ENCODE measurements at regions not wholly inside any gene's neighbourhood (a gene's known extent, or its start where the extent isn't known, plus 50 kb on each side); places are given as distances from the start of the nearest gene placed in this dataset.
"Not testable (repeated sequence)": the region's sequence is repeated elsewhere in the genome, so short reads cannot be mapped to it uniquely, and the experiment has no call there.

DNA sequence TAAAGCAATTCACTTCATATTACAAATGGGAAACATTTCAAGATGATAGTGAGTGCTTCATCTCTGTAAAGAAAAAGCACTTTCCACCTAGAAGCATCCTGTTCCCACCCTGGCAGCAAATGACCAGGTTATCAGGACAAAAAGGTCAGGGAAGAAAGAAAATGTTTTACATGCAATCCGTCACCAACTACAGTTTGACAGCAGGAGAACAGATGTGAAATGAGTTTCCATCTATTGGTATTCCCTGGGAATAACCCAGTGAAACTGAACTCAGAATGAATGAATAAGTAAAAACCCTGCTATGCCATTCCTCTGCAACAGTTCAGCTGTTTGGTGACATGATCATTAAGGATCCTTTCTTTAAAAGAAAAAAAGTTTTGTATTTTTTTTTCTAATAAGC lies 67.6 kb downstream of the HTR1A start:
- DNase-seq = no peak

DNA sequence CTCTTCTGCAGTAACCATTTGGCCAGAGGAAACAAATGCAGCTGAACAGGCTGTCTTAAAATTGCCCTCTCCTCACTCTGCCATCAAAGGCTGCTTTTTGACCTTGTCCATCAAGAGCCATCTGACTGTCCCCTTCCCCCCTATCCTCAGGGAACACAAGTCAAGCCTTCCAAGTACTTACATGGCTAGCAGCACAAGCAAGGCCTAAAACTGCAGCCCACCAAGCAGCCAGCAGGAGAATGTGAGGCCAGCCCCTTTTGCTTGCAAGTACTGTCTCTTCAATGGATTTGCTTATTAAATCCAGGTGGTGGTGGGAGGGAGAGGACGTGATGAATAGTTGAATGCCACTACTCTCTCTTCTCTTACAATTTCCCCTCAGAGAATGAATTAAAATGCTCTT lies 83.5 kb downstream of the HTR1A start:
- no peak for DNase-seq

DNA sequence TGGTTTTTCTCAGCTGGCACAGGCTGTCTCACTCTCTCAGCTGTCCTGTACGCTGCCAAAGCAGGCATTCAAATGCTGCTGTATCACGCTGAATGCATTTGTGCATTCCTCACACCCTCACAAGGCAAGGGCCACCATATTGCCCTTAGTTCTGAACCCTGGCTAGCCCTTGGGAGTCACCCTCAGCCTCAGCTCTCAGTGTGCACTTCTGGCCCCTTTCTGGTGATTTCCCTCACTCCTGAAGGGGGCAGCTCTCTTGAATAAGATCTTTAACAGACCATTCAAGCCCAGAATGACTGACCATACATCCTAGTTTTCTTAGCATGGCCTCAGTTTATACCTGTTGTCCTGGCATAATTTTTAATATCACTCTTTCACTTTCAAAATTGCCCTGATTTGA lies 84.3 kb downstream of the HTR1A start:
- DNase-seq = no peak

DNA sequence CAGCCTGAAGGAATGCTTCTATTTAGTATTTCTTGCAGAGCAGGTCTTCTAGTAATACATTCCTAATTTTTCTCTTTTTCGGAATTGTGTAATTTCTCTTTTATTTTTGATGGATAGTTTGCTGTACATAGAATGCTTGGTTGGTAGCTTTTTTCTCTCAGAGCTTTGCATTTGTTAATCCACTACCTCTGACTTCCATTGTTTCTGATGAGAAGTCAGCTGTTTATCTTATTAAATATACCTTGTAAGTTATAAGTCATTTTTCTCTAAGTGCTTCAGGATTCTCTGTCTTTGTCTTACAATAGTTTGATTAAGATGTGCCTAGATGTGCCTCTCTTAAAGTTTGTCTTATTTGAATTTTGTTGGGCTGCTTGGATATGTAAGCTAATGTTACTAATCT lies 101.9 kb downstream of the HTR1A start:
- no peak for DNase-seq

DNA sequence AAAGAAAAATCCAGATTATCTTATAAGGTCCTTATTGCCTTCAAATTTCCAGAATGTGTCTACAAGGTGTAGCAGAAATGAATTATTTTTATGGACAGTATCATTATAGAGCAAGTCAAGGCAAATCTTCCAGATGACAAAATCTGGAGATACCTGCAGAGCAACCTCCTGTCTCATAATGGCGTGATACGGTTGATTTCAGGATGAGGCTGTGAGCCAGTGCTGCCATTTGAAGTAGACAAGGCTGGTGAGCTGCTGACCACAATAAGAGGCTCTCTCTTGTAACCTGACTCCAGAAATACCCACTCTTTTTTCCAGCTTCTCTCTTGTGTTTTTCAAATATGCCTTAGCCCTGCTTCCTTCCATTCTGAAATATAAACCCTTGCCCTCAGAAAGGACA lies 108.2 kb downstream of the HTR1A start:
- no peak for DNase-seq

DNA sequence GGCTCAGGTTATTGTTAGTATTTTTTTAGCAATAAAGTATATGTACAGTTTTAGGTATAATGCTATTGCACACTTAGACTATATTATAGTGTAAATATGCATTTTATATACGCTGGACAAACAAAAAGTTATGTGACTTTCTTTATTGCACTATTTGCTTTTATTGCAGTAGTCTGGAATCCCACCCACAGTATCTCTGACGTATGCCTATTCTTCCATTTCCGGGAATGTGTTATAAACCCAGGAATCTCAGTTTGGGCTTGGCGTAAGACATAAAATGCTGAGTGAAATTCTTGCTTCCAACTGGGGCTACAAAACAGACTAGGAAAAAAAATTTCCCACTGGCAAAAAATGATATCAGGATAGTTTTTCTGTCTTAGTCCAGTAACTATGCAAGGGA lies 119.1 kb downstream of the HTR1A start:
- DNase-seq = no peak

DNA sequence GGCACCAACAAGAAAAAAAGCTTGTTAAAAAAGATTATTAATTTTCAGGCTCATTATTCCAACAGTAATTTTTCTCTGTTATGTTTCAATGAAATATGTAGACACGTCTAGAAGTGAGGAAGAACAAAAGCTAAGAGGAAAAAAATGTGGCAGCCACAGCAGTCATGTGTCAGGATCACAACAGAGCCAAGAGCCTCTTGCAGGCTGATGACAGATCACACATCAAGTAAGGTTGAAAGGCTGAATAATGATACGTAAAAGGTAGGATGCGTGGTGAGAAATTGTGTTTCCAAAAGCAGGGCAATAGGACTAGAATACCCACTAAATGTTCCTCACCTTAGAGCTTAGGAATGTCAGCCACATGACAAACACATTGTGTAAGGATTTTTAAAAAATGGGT lies 124.8 kb downstream of the HTR1A start:
- DNase-seq = no peak

DNA sequence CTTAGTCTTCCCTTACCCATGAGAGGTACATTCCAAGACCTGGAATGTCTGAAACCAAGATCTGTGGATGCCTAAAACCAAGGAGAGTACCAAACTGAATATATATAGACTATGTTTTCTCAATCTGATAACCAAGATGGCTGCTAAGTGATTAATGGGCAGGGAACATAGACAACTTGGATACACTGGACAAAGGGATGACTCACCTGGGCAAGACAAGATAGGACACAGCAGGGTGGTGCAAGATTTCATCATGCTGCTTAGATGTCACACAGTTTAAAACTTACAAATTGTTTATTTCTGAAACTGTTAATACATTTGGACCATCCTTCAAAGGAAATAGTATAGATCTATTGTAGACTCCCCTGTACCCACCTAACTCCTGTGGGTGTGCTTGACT lies 130.9 kb downstream of the HTR1A start:
- DNase-seq = no peak

DNA sequence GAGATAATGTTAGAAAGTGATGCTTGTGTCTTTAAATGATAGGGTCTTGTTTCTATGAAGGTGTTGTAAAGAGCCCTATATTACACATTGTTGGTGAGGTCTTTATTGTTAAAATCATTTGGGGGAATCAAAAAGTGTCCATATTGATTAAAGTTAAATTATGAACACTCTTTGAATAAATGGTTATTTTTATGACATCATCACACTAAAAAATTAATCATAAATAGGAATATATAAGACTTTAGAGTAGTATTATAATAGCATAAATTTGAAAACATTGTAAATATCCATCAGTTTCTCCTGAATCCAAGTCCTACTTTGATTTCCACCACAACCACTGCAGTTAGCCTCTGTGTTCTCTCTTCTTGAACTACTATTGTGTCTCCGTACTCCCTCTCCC lies 136.3 kb downstream of the HTR1A start:
- no peak for DNase-seq

DNA sequence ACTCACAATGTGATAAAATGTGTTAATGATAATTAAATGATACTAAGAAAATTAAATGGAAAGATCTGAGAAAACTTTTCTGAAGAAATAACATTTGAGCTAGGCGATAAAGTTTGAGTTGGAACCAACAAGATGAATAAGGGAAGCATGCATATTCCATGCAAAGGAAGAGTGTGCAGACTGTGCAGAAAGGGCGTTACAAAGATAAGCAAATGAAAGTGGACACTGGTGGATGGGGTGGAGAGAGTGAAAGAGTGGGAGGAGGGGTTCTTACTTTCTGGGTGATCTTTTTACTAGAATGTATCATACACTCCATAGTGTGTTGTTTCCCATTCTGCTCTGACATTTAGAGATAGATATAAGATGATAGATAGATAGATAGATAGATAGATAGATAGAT lies 138.7 kb downstream of the HTR1A start:
- DNase-seq = no peak

DNA sequence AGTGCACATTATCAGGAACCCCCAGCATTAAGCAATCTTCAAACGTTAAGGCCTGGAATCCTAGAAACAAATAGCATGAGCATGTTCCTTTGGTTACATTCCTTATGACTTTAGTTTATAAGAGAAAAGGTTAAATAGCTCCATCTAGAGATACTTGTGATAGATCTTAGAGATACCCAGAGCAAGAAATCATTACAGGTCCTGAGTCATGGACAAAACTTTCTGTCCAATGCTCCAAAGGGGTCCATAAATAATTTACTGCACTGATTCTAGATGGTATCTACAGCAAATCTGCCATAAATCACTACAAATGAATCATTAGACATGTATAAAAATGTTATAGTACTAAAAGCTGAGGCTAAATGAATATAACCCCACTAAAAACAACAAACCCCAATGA lies 139.6 kb downstream of the HTR1A start:
- DNase-seq = no peak

DNA sequence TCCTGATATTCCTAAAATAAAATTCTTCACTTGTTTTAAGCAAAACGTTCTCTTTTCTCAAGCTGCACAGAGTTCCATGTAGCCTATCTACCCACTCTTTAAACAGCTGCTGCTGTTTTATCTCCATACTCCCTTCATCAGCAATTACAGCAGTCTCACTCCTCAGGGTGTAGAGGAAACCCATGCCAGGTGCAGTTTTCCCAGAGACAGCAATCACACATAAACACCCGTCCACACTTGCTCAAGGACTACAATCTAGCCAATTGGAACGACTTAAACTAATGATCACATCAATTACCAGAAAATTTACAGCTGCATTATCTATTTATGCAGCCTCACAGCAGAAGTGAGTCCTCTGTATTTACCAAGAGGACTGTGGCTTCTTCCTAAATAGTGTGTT lies 141.7 kb downstream of the HTR1A start:
- DNase-seq = no peak

DNA sequence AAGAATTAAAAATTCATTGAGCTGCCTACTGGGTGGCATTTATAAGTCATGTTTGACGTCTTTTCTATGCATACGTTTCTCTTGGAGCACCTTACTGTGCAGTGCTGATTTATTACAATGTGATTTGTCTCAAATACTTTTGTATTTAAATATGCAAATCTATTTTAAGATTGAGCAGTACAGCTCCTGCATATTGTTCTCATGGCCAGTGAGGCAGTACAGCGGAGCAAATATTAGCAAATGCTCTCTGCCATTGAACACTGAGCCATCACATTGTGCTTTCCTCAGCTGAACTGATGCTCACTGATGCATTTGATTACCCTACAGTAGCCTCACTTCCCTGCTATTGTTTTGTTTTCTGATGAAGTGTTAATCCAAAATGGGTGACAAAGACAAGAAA lies 149.6 kb downstream of the HTR1A start:
- DNase-seq = no peak

DNA sequence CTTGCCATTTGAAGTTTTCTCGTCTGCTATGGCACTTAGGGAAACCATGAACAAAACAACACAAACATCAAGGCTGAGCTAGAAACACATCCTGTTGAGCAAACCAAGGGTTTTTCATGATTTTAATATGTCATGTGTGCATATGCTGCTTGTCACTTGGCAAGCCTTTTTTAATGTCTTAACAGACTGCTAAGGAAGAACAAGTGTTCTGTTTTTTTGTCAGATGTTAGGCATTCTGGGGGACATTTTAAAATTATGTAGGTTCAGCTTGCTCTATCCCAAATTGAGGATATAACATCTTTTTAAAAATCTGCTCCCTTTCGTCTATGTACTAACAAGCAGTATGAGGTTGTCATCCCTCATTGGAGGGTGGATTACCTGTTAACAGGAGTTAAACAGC lies 150.3 kb downstream of the HTR1A start:
- no peak for DNase-seq

DNA sequence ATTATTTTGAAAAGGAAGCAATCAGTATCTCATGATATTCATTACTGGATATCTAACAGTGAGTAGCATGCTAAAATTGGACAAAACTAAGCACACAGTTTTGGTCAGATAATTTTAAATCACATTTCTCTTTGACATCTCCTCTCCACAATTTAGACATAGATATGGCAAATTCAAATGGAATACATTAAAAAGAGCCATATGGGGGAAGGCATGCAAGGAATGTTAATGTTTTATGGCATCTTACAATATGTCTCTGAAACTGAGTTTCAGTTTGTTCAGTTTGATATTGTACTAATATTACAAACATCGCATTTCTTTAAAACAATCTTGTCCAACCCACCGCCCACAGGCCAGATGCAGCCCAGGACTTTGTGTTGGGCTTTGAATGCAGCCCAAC lies 151.0 kb downstream of the HTR1A start:
- no peak for DNase-seq

DNA sequence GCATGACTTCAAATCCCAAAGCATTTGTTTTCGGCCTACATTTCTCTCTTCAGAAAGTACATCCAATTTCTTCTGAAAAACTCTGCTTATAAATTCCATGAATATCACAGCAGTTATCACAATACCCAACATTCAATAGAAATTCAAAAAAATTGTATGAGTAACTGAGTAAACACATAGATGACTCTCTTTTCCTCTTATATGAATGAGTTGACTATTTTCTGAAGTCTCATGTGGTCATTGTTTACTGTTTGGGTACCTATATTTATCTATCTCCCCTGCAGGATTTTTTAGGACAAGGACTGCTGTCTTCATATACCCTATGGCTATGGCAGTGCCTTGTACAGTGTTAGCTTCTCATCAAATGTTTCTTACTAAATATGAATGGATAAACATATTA lies 157.1 kb downstream of the HTR1A start:
- no peak for DNase-seq

DNA sequence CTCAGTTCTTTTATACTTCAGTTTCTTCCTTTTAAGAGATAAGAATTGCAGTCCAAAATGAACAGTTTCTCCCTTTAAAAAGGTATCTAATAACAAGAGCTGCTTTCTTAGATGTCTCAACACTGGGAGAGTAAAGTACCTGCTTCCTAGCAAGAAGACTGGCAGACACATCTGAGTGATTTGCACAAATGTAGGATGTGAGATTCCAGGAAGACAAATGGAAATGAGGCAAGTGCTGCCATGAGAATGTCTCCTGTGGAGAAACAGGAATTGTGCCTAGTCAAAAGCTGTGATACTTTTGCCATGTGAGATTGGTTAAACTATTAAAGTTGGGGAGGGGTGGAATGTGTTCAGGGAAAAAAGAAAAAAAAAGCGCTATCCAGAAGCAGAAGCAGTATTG lies 159.1 kb downstream of the HTR1A start:
- no peak for DNase-seq

DNA sequence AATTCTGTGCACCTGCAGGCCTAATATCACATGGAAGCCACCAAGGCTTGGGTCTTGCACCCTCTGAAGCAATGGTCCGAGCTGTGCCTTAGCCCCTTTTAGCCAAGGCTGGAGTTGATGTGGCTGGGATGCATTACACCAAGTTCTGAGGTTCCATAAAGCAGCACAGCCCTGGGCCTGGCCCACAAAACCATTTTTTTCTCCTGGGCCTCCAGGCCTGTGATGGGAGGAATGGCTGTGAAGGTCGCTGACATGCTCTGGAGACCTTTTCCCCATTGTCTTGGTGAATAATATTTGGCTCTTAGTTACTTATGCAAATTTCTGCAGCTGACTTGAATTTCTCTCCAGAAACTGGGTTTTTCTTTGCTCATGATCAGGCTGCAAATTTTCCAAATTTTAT lies 167.3 kb downstream of the HTR1A start:
- no peak for DNase-seq

DNA sequence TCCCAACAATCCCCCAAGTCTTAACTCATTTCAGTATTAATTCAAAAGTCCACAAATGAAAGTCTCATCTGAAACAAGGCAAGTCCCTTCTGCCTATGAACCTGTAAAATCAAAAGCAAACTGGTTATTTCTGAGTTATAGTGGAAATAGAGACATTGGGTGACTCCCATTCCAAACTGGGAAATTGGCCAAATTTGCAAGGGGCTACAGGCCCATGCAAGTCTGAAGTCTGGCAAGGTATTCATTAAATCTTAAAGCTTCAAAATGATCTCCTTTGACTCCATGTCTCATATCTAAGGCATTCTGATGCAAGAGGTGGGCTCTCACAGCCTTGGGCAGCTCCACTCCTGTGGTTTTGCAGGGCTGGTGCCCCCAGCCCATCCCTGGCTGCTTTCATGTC lies 167.9 kb downstream of the HTR1A start:
- DNase-seq = no peak

DNA sequence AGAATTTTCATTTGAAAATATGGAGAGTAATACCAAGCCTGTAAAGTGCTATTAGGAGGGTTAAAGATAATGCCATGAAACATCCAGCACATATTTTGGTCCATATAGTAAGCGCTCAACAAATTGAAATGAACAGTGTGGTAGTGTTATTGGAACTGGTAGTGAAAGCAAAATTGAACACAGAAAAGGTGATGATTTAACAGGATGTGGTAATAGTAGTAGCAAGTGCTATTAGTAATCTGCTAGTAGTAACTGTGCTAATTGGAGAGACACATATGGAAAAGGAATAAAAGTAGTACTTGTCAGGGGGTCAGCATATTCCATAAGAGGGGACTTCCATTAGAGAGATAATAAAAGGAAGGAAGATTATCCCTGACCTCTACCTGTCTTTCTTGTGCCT lies 187.3 kb downstream of the HTR1A start:
- no peak for DNase-seq

DNA sequence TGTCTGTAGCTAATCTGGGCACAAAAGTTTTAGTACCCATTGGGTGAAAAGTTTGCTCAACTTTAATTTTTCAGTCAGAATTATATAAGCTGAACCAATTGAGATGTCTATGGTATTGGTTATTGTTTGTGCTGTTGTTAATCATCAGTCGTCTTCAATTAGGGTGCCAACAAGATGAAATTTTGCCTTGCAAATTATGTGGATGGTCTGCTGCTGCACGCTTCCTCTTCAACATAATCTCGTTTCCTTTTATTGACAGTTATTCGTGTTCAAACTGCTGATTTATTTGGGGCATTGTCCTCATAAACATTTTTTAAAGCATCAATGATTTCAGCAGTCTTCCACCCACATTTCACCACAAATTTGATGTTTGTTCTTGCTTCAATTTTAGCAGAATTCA lies 194.0 kb downstream of the HTR1A start:
- no peak for DNase-seq

DNA sequence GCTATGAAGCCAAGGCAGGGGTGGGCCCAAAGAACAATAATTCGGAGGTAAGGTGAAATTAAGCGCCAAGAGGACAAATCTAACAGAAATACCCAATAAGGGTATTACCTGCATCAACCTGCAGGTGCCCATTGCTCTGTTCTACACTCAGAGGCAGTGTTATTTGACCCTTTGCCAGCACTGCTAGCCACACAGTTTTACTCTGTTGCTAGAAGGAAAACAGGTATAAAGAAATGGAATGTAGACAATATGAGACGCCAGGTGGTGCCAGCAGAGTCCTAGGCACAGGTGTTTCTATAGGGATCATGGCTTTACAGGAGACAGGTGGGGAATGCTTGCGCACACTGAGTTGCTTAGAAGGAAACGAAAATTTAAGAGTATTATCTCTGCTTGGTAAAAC lies 201.3 kb downstream of the HTR1A start:
- no peak for DNase-seq

DNA sequence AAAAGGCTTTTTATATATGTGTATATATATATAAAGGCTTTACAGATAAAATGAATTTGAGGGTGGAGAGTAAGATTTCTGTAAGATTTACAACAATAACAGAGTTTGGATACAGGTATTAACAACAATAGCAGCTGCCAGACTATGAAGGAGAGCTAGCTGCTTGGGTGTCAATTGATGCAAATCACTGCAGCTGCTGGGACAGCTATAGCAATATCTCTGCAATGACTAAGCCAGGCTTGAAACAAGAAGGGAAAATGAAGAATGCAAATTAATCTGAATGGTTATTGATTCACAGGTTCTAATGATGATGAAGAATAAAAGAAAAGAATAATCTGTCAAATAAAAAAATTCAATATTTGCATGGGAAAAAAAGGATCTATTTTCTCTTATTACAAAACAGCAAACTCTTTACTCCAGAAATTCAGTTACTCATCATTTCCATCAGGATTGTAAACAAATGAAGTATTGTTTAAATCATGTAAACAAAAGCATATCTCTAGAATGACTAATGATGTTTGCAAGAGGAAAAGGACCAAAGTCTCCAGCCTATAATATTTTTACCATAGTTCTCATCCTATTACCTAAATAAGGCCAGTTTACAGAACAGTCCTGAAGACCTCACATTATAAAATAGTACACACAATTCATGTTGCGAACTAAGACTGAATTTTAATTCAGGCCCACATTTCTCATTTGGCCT lies 219.0 kb downstream of the HTR1A start:
- no peak for DNase-seq

DNA sequence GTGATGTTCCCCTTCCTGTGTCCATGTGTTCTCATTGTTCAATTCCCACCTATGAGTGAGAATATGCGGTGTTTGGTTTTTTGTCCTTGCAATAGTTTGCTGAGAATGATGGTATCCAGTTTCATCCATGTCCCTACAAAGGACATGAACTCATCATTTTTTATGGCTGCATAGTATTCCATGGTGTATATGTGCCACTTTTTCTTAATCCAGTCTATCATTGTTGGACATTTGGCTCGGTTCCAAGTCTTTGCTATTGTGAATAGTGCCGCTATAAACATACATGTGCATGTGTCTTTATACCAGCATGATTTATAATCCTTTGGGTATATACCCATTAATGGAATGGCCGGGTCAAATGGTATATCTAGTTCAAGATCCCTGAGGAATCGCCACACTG lies 229.4 kb downstream of the HTR1A start:
- not testable (repeated sequence) for DNase-seq

DNA sequence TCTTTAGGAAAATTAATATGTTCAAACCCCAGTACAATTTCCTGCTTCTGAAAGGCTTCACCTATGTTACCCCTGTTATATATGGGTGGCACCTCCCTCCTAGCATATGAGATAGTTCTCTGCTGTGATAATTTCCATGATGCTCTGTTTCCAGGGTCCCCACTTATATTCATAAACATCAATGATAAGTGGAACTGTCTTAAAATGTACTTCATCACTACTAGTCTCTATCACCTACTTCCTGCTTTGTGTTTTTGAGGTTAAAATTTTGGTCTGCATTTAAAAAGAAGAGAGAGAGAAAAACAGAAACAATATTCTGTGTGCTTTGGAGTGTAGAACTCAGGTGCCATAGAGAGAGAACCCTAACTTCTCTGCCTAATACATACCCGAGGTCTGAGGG lies 234.7 kb downstream of the HTR1A start:
- DNase-seq = no peak

DNA sequence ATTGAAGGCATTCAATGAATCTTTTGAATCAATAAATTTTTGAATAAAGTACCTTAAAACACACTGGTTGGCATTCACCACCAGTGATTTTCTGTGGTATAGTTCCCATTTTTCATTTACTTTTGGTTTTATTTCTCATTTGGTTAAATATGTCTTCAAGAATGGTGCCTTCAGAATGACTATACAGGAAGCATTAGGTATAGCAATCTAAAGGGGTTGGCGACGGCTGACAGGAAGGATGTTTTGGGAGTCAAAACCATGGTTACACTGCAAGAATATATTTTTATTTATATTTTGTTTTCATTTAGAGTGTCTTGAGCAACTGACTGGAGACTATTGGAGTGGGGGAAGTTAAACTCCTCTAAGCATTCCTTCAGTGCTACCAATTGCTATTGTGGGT lies 235.7 kb downstream of the HTR1A start:
- no peak for DNase-seq
